ENCODE measurements at regions not wholly inside any gene's neighbourhood (a gene's known extent, or its start where the extent isn't known, plus 50 kb on each side); places are given as distances from the start of the nearest gene placed in this dataset.

DNA sequence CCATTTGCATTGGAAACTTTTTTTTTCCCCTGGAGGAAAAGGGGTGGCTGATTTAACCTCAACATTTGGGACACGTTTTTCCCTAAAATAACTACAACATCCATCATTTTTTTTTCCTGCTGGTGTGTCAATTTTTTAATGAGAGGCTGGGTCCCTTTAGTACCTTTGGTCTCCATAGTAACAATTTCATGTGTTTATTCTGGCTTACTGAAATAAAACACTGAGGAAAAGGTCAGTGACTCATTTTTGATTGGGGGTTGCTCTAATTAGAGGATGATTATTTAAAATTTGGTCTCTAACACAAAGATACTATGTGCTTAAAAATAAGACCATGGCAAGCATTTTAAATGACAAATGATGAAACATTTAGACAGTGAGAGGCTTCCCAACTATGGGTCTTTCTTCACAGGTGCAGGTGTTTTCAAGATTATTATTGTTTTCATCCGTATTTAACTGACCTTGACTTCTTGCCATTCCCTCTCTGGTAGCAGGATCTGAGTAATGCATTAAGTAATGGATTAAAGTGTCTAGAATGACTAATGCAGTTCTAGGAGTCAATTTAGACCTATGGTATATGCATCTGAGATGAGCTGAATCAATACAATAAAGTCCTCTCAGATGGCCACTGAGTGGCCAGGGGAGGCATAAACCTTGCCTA, 406.4 kb downstream of the KCNRG start:
- no peak for TF ChIP-seq GATA2 (IDR thresholded peaks at IDR 0.05; ENCODE audit: low read depth, low read length)
- no peak for TF ChIP-seq GATA3 (IDR thresholded peaks at IDR 0.05; ENCODE audit: low read depth, low read length)

Data from SH-SY5Y (cell line).